ENCODE measurements at regions not wholly inside any gene's neighbourhood (a gene's known extent, or its start where the extent isn't known, plus 50 kb on each side); places are given as distances from the start of the nearest gene placed in this dataset.

- CTCF ChIA-PET: no interaction called here
- no peak for ATAC-seq
These were observed 211.6 kb upstream of the MBL2 start for GRCh38 chr10:52984169-52984568.

More at GRCh38 chr10:52984169-52984568, 211.6 kb upstream of the MBL2 start:
- Histone ChIP-seq H4K20me1 (ENCODE audit: insufficient read depth) (no peaks in the 10 kb centered on the region), H3K9ac (ENCODE audit: low read length) (no peak overlapping the region), H3K9me3 (ENCODE audit: control insufficient read depth in 1 of 2, insufficient read depth in 1 of 2, low read depth in 1 of 2, low read length in 2 of 2) (no peaks in the 10 kb centered on the region), H3K27me3 (ENCODE audit: insufficient read depth, low read length) (no peaks in the 10 kb centered on the region), H3K4me3 (replicated peaks in 1 of 2; ENCODE audit: low read depth in 1 of 2, low read length in 2 of 2) (no peak overlapping the region), H3K27ac (ENCODE audit: low read depth, low read length) (no peak overlapping the region), H3K9me2 (ENCODE audit: insufficient read depth) (no peaks in the 10 kb centered on the region), H3K4me1 (ENCODE audit: control insufficient read depth in 1 of 2, insufficient read depth in 2 of 2, low read length in 2 of 2) (no peaks in the 10 kb centered on the region), H3K79me2 (ENCODE audit: insufficient read depth, low read length) (no peaks in the 10 kb centered on the region), H3K4me2 (ENCODE audit: low read length) (no peak overlapping the region), H3K36me3 (ENCODE audit: control insufficient read depth in 1 of 2, insufficient read depth in 2 of 2, low read length in 2 of 2) (no peaks in the 10 kb centered on the region), H2AFZ (ENCODE audit: low read depth, low read length, poor library complexity, severe bottlenecking) (no peak overlapping the region)
- BruUV-seq (replicated peaks): no TSS peak
- ChIA-PET POLR2A (no interaction called here), RAD21 (ENCODE audit: low non-redundant PET in 1 of 2, low total read pairs in 2 of 2, uncharacterized antibody in 2 of 2, unreplicated experiment in 2 of 2) (no interaction called here)
- DNase-seq (ENCODE audit: low read depth, low spot score): no peak
- intact Hi-C loops (cut with micrococcal nuclease): no loop called here
- TF ChIP-seq, protein P1, sequence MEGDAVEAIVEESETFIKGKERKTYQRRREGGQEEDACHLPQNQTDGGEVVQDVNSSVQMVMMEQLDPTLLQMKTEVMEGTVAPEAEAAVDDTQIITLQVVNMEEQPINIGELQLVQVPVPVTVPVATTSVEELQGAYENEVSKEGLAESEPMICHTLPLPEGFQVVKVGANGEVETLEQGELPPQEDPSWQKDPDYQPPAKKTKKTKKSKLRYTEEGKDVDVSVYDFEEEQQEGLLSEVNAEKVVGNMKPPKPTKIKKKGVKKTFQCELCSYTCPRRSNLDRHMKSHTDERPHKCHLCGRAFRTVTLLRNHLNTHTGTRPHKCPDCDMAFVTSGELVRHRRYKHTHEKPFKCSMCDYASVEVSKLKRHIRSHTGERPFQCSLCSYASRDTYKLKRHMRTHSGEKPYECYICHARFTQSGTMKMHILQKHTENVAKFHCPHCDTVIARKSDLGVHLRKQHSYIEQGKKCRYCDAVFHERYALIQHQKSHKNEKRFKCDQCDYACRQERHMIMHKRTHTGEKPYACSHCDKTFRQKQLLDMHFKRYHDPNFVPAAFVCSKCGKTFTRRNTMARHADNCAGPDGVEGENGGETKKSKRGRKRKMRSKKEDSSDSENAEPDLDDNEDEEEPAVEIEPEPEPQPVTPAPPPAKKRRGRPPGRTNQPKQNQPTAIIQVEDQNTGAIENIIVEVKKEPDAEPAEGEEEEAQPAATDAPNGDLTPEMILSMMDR (IDR thresholded peaks at IDR 0.05 in 2 of 3, conservative IDR thresholded peaks at IDR 0.05 in 1 of 3; ENCODE audit: borderline replicate concordance in 1 of 3, insufficient read depth in 1 of 3, low read depth in 2 of 3, low read length in 2 of 3): no peak
- TF ChIP-seq YY1 (IDR thresholded peaks at IDR 0.05; ENCODE audit: extremely low read depth, insufficient replicate concordance, low read depth, low read length): no peak
- TF ChIP-seq ELF1 (IDR thresholded peaks at IDR 0.05; ENCODE audit: borderline replicate concordance, low read depth): no peak
- TF ChIP-seq JUND (IDR thresholded peaks at IDR 0.05): no peak
- TF ChIP-seq POLR2A (IDR thresholded peaks at IDR 0.05; ENCODE audit: borderline replicate concordance, extremely low read depth, insufficient read depth, insufficient read length): no peak
- TF ChIP-seq CEBPB (IDR thresholded peaks at IDR 0.05; ENCODE audit: low read depth): no peak
- no peak for TF ChIP-seq SIN3A (IDR thresholded peaks at IDR 0.05; ENCODE audit: low read depth)
- TF ChIP-seq SP1 (IDR thresholded peaks at IDR 0.05; ENCODE audit: low read depth): no peak
- no peak for TF ChIP-seq CBX3 (IDR thresholded peaks at IDR 0.05; ENCODE audit: low read depth)
- TF ChIP-seq EZH2 (IDR thresholded peaks at IDR 0.05): no peak
- TF ChIP-seq ZNF274 (IDR thresholded peaks at IDR 0.05; ENCODE audit: low read depth, low read length): no peak
- no peak for TF ChIP-seq FOSL1 (IDR thresholded peaks at IDR 0.05; ENCODE audit: low read depth)
- TF ChIP-seq ZFX (IDR thresholded peaks at IDR 0.05): no peak
- no peak for TF ChIP-seq SRF (IDR thresholded peaks at IDR 0.05; ENCODE audit: low read depth)
- no peak for TF ChIP-seq EGR1 (IDR thresholded peaks at IDR 0.05; ENCODE audit: low read depth)
- TF ChIP-seq TCF7L2 (IDR thresholded peaks at IDR 0.05; ENCODE audit: borderline replicate concordance, extremely low read depth, insufficient read depth, insufficient read length): no peak
- no peak for TF ChIP-seq POLR2AphosphoS5 (IDR thresholded peaks at IDR 0.05; ENCODE audit: low read depth, low read length)
- TF ChIP-seq EZH2phosphoT487 (IDR thresholded peaks at IDR 0.05; ENCODE audit: borderline replicate concordance): no peak
